SK-N-MC (cell line): ENCODE measurements at regions not wholly inside any gene's neighbourhood (a gene's known extent, or its start where the extent isn't known, plus 50 kb on each side); places are given as distances from the start of the nearest gene placed in this dataset.
"Not testable (repeated sequence)": the region's sequence is repeated elsewhere in the genome, so short reads cannot be mapped to it uniquely, and the experiment has no call there.

Experiments used
- DNase-seq: peaks from one replicate; pipeline ENCODE4 v3.0.0-alpha.2; 2011; ENCODE audit warnings: low read depth, low spot score
- H3K27ac ChIP-seq: fragments of 200-600 bp; sonication (generic); 2 replicates; pipeline ENCODE4 v1.5.1; 2016; ENCODE audit warnings: mixed run types
- H3K36me3 ChIP-seq: fragments of 200-600 bp; sonication (generic); 2 replicates; pipeline ENCODE4 v1.6.1; 2017; ENCODE audit warnings: antibody characterized with exemption, low read length, mixed read lengths; ENCODE audit not compliant: insufficient read depth
- H3K4me3 ChIP-seq: fragments of 200-600 bp; sonication (generic); 2 replicates; pipeline ENCODE4 v1.5.1; 2016
- H3K9ac ChIP-seq: fragments of 200-600 bp; sonication (generic); 2 replicates; pipeline ENCODE4 v1.8.0; 2017; ENCODE audit warnings: mixed run types, mixed read lengths; ENCODE audit not compliant: insufficient read length
- H3K9me3 ChIP-seq: fragments of 200-600 bp; sonication (generic); 2 replicates; pipeline ENCODE4 v1.6.1; 2017; ENCODE audit warnings: low read depth, mild to moderate bottlenecking, antibody characterized with exemption, low read length, moderate library complexity, mixed read lengths
- EZH2 ChIP-seq: fragments of 200-600 bp; sonication (generic); IDR thresholded peaks from one replicate; pipeline ENCODE4 v1.6.1; 2017; ENCODE audit warnings: antibody characterized with exemption
- FOXP2 ChIP-seq: optimal IDR thresholded peaks from 2 replicates; pipeline ENCODE3; 2011; ENCODE audit warnings: mild to moderate bottlenecking, moderate library complexity; ENCODE audit not compliant: insufficient read depth; ENCODE audit errors: extremely low read length, control extremely low read depth
- POLR2AphosphoS5 ChIP-seq: IDR thresholded peaks from 2 replicates; pipeline ENCODE4 v1.6.1; 2012; ENCODE audit warnings: mild to moderate bottlenecking, low read depth, low read length, borderline replicate concordance

GRCh38 chr4:55028196-55028595 lies 97.2 kb downstream of the KDR start:
- Histone ChIP-seq H3K27ac (no peak overlapping the region), H3K36me3 (no peaks in the 10 kb centered on the region), H3K9me3 (no peaks in the 10 kb centered on the region), H3K4me3 (no peak overlapping the region), H3K9ac (no peak overlapping the region)
- TF ChIP-seq POLR2AphosphoS5 (no peak), EZH2 (no peak), FOXP2 (no peak)
- no peak for DNase-seq

- H3K36me3 ChIP-seq, result no peaks in the 10 kb centered on the region
- no peak overlapping the region for H3K4me3 ChIP-seq
- no peak for DNase-seq
- H3K9ac ChIP-seq, result no peak overlapping the region
- no peaks in the 10 kb centered on the region for H3K9me3 ChIP-seq
- no peak overlapping the region for H3K27ac ChIP-seq
- TF ChIP-seq POLR2AphosphoS5 (no peak), EZH2 (no peak), FOXP2 (no peak)
Observed at GRCh38 chr4:55027596-55027995, 97.8 kb downstream of the KDR start.

- H3K27ac ChIP-seq, H3K36me3 ChIP-seq, DNase-seq, H3K4me3 ChIP-seq, H3K9me3 ChIP-seq, H3K9ac ChIP-seq: not testable (repeated sequence)
Observed at GRCh38 chr4:55025456-55025855, 99.9 kb downstream of the KDR start.

- TF ChIP-seq FOXP2, result no peak
- TF ChIP-seq POLR2AphosphoS5, result no peak
- no peak for TF ChIP-seq EZH2
- no peak overlapping the region for H3K9ac ChIP-seq
- H3K9me3 ChIP-seq, result no peaks in the 10 kb centered on the region
- H3K36me3 ChIP-seq, result no peaks in the 10 kb centered on the region
- no peak for DNase-seq
- H3K4me3 ChIP-seq, result no peak overlapping the region
- H3K27ac ChIP-seq, result no peak overlapping the region
Observed at GRCh38 chr4:55023030-55023429, 102.4 kb downstream of the KDR start.

- Histone ChIP-seq H3K36me3 (no peaks in the 10 kb centered on the region), H3K27ac (no peak overlapping the region), H3K9me3 (no peaks in the 10 kb centered on the region), H3K4me3 (no peak overlapping the region), H3K9ac (no peak overlapping the region)
- TF ChIP-seq FOXP2 (no peak), POLR2AphosphoS5 (no peak), EZH2 (no peak)
- no peak for DNase-seq
Observed at GRCh38 chr4:55021214-55021613, 104.2 kb downstream of the KDR start.

GRCh38 chr4:55020131-55020530 lies 105.3 kb downstream of the KDR start:
- H3K36me3 ChIP-seq, result no peaks in the 10 kb centered on the region
- DNase-seq, result no peak
- no peak overlapping the region for H3K9ac ChIP-seq
- no peak overlapping the region for H3K27ac ChIP-seq
- no peaks in the 10 kb centered on the region for H3K9me3 ChIP-seq
- TF ChIP-seq EZH2 (no peak), FOXP2 (no peak), POLR2AphosphoS5 (no peak)
- no peak overlapping the region for H3K4me3 ChIP-seq

GRCh38 chr4:55018978-55019377 lies 106.4 kb downstream of the KDR start:
- H3K9ac ChIP-seq, result no peak overlapping the region

GRCh38 chr4:55018521-55018920 lies 106.9 kb downstream of the KDR start:
- DNase-seq, result no peak
- Histone ChIP-seq H3K27ac (no peak overlapping the region), H3K4me3 (no peak overlapping the region), H3K36me3 (no peaks in the 10 kb centered on the region), H3K9ac (no peak overlapping the region), H3K9me3 (no peaks in the 10 kb centered on the region)
- TF ChIP-seq FOXP2 (no peak), POLR2AphosphoS5 (no peak), EZH2 (no peak)

More at GRCh38 chr4:55018978-55019377, 106.4 kb downstream of the KDR start:
- Histone ChIP-seq H3K4me3 (no peak overlapping the region), H3K36me3 (no peaks in the 10 kb centered on the region), H3K9me3 (no peaks in the 10 kb centered on the region), H3K27ac (no peak overlapping the region)
- no peak for DNase-seq
- TF ChIP-seq POLR2AphosphoS5, result no peak
- TF ChIP-seq EZH2, result no peak
- TF ChIP-seq FOXP2, result no peak

- no peak for TF ChIP-seq EZH2
- TF ChIP-seq POLR2AphosphoS5, result no peak
- no peak for TF ChIP-seq FOXP2
- DNase-seq, result no peak
- no peak overlapping the region for H3K9ac ChIP-seq
- no peaks in the 10 kb centered on the region for H3K9me3 ChIP-seq
- no peaks in the 10 kb centered on the region for H3K36me3 ChIP-seq
- H3K4me3 ChIP-seq, result no peak overlapping the region
- no peak overlapping the region for H3K27ac ChIP-seq
Observed at GRCh38 chr4:55017406-55017805, 108.0 kb downstream of the KDR start.

GRCh38 chr4:55016131-55016530 lies 109.3 kb downstream of the KDR start:
- TF ChIP-seq EZH2 (no peak), FOXP2 (no peak), POLR2AphosphoS5 (no peak)
- Histone ChIP-seq H3K9ac (no peak overlapping the region), H3K4me3 (no peak overlapping the region), H3K27ac (no peak overlapping the region), H3K36me3 (no peaks in the 10 kb centered on the region), H3K9me3 (no peaks in the 10 kb centered on the region)
- no peak for DNase-seq
